Endothelial cell of umbilical vein (primary cell): ENCODE measurements at regions not wholly inside any gene's neighbourhood (a gene's known extent, or its start where the extent isn't known, plus 50 kb on each side); places are given as distances from the start of the nearest gene placed in this dataset.

Experiments used
- BruUV-seq: library from RNA; stranded (reverse); fragments of 400-500 nt; replicated peaks from 2 replicates; lab custom pipeline; 2021; lab: Mats Ljungman, UMichigan
- CTCF ChIA-PET: fragments of 300-600, 350-600 bp; sonication (Branson Sonifier 250); formaldehyde crosslinking; loops from one replicate; lab custom pipeline; 2021; ENCODE audit warnings: antibody characterized with exemption, inconsistent platforms; lab: Charles Lee
- POLR2A ChIA-PET: fragments of 300-600, 350-600 bp; sonication (Branson Sonifier 250); formaldehyde crosslinking; loops from one replicate; lab custom pipeline; 2021; ENCODE audit warnings: antibody characterized with exemption, inconsistent platforms; lab: Charles Lee
- DNase-seq: peaks from one replicate; pipeline ENCODE4 v3.0.0-alpha.2; 2011; ENCODE audit warnings: low read depth, low spot score
- FAIRE-seq: peaks from 2 replicates; lab custom pipeline; 2011; peaks lifted over from hg19 to GRCh38; lab: Jason Lieb, UNC
- H2AFZ ChIP-seq: 2 replicates; pipeline ENCODE4 v1.6.0; 2012; ENCODE audit warnings: low read depth, low read length, control low read depth, inconsistent platforms
- H3K27ac ChIP-seq: 2 replicates; pipeline ENCODE4 v1.5.1; 2011; ENCODE audit warnings: low read depth, mild to moderate bottlenecking, control low read depth, low read length, moderate library complexity; ENCODE audit not compliant: insufficient read depth
- H3K27me3 ChIP-seq, 2 experiments: 2 replicates each; pipeline versions ENCODE4 v1.6.0 to v1.6.1; 2011; ENCODE audit warnings: low read length in 2 of 2, mixed read lengths in 1 of 2; ENCODE audit not compliant: control insufficient read depth in 2 of 2, insufficient read depth in 2 of 2
- H3K36me3 ChIP-seq, 2 experiments: 2 replicates in 1 of 2; 3 replicates in 1 of 2; pipeline ENCODE4 v1.5.1; 2011; ENCODE audit warnings: low read length in 2 of 2, mild to moderate bottlenecking in 1 of 2, moderate library complexity in 1 of 2; ENCODE audit not compliant: control insufficient read depth in 2 of 2, insufficient read depth in 2 of 2; ENCODE audit errors: extremely low read depth in 1 of 2
- H3K4me1 ChIP-seq: 3 replicates; pipeline ENCODE4 v1.5.1; 2011; ENCODE audit warnings: mild to moderate bottlenecking, low read length; ENCODE audit not compliant: control insufficient read depth, insufficient read depth; ENCODE audit errors: extremely low read depth
- H3K4me2 ChIP-seq: 2 replicates; pipeline ENCODE4 v1.6.1; 2011; ENCODE audit warnings: low read length, control low read depth, mixed read lengths; ENCODE audit not compliant: insufficient read depth
- H3K4me3 ChIP-seq, 3 experiments: fragments of 200-600 bp in 1 of 3; sonication (generic), shearing (Covaris generic) in 1 of 3; replicated peaks in 1 of 3; 2 replicates each; pipeline ENCODE4 v1.5.1; 2011 to 2016; ENCODE audit warnings: control low read depth in 3 of 3, low read length in 3 of 3, mild to moderate bottlenecking in 2 of 3, inconsistent platforms in 1 of 3, low read depth in 1 of 3, moderate library complexity in 1 of 3; ENCODE audit not compliant: insufficient read depth in 1 of 3
- H3K79me2 ChIP-seq: 2 replicates; pipeline ENCODE4 v1.6.0; 2012; ENCODE audit warnings: low read length, inconsistent platforms; ENCODE audit not compliant: control insufficient read depth, insufficient read depth
- H3K9ac ChIP-seq: replicated peaks from 2 replicates; pipeline ENCODE3; 2011; ENCODE audit warnings: low read length, control low read depth; ENCODE audit not compliant: insufficient read depth; ENCODE audit errors: extremely low read depth
- H3K9me1 ChIP-seq: replicated peaks from 3 replicates; pipeline ENCODE4 v1.6.0; 2011; ENCODE audit warnings: mild to moderate bottlenecking, low read length; ENCODE audit not compliant: control insufficient read depth, insufficient read depth; ENCODE audit errors: extremely low read depth
- H3K9me3 ChIP-seq: replicated peaks from 2 replicates; pipeline ENCODE4 v1.5.1; 2012; ENCODE audit warnings: low read length, inconsistent platforms; ENCODE audit not compliant: control insufficient read depth, insufficient read depth
- H4K20me1 ChIP-seq: replicated peaks from 2 replicates; pipeline ENCODE3; 2011; ENCODE audit warnings: mild to moderate bottlenecking, low read length; ENCODE audit not compliant: control insufficient read depth, insufficient read depth; ENCODE audit errors: extremely low read depth
- CTCF ChIP-seq, 2 donors: IDR thresholded peaks; 1 replicate in 1 of 2; 2 replicates in 1 of 2; pipeline ENCODE4 v1.5.1; 2011; ENCODE audit warnings: low read length in 2 of 2, mild to moderate bottlenecking in 2 of 2, moderate library complexity in 2 of 2, control low read depth in 1 of 2, inconsistent platforms in 1 of 2, low read depth in 1 of 2; ENCODE audit not compliant: insufficient read depth in 1 of 2; ENCODE audit errors: extremely low read depth in 1 of 2
- EZH2 ChIP-seq: IDR thresholded peaks from 2 replicates; pipeline ENCODE4 v1.6.1; 2012; ENCODE audit warnings: borderline replicate concordance, low read depth, mild to moderate bottlenecking, moderate library complexity, low read length, inconsistent platforms; ENCODE audit not compliant: severe bottlenecking
- FOS ChIP-seq: IDR thresholded peaks from 2 replicates; pipeline ENCODE4 v1.6.1; 2011; ENCODE audit warnings: mild to moderate bottlenecking, low read length, moderate library complexity, borderline replicate concordance; ENCODE audit not compliant: insufficient read depth
- GATA2 ChIP-seq: IDR thresholded peaks from 2 replicates; pipeline ENCODE4 v1.7.0; 2011; ENCODE audit warnings: low read depth, mild to moderate bottlenecking, moderate library complexity, mixed read lengths, low read length; ENCODE audit not compliant: insufficient read length, insufficient read depth
- JUN ChIP-seq: IDR thresholded peaks from 2 replicates; pipeline ENCODE4 v1.6.1; 2011; ENCODE audit warnings: borderline replicate concordance, low read depth; ENCODE audit not compliant: insufficient read length, insufficient read depth
- MAX ChIP-seq: IDR thresholded peaks from 2 replicates; pipeline ENCODE4 v1.6.1; 2011; ENCODE audit not compliant: insufficient read depth, insufficient read length
- MYC ChIP-seq: IDR thresholded peaks from one replicate; pipeline ENCODE4 v1.6.1; 2011; ENCODE audit warnings: mild to moderate bottlenecking, low read depth, low read length
- POLR2A ChIP-seq: IDR thresholded peaks from 2 replicates; pipeline ENCODE4 v1.6.1; 2012; ENCODE audit warnings: low read depth, mild to moderate bottlenecking, control low read depth, low read length
- POLR2AphosphoS5 ChIP-seq: IDR thresholded peaks from 2 replicates; pipeline ENCODE4 v1.6.1; 2012; ENCODE audit warnings: low read depth, mild to moderate bottlenecking, control low read depth, low read length, moderate library complexity; ENCODE audit not compliant: insufficient read depth
- dilution Hi-C: fragments of 300-500 bp; cut with MboI; formaldehyde crosslinking; loops from one replicate; pipeline ENCODE4 v1.15.0; 2019; ENCODE audit warnings: low sequenced_read_pairs; ENCODE audit not compliant: extremely low pct_ligation_motif_present
- intact Hi-C: fragments of 100-400 bp; cut with micrococcal nuclease; formaldehyde crosslinking; loops from one replicate; pipeline ENCODE4 v1.10.0; 2022

GRCh38 chr2:226176283-226176984, 623.2 kb downstream of the IRS1 start:
- H2AFZ ChIP-seq: no peak overlapping the region
- no peak for TF ChIP-seq GATA2
- no peak for TF ChIP-seq POLR2AphosphoS5
- no peak for TF ChIP-seq EZH2
- TF ChIP-seq CTCF (IDR thresholded peaks at IDR 0.05; ENCODE audit: extremely low read depth in 1 of 2, insufficient read depth in 1 of 2, low read depth in 1 of 2, low read length in 2 of 2): no peak
- TF ChIP-seq POLR2A: no peak
- no peak for TF ChIP-seq MYC
- TF ChIP-seq JUN: no peak
- TF ChIP-seq MAX: no peak
- TF ChIP-seq FOS: no peak
- no peak for DNase-seq
- no peak overlapping the region for H3K4me2 ChIP-seq
- no peaks in the 10 kb centered on the region for H3K79me2 ChIP-seq
- H3K36me3 ChIP-seq: no peaks in the 10 kb centered on the region
- ChIA-PET CTCF (no interaction called here), POLR2A (no interaction called here)
- peaks cover 2% of the 10 kb centered on the region for H3K9me3 ChIP-seq
- dilution Hi-C loops (no loop called here), intact Hi-C loops (no loop called here)
- no peak overlapping the region for H3K4me3 ChIP-seq
- no peaks in the 10 kb centered on the region for H3K9me1 ChIP-seq
- no peaks in the 10 kb centered on the region for H3K27me3 ChIP-seq
- no peak for FAIRE-seq
- no peaks in the 10 kb centered on the region for H4K20me1 ChIP-seq
- H3K27ac ChIP-seq: no peak overlapping the region
- no TSS peak for BruUV-seq
- no peak overlapping the region for H3K9ac ChIP-seq
- H3K4me1 ChIP-seq: no peaks in the 10 kb centered on the region
